HUES6 (cell line): ENCODE measurements at regions not wholly inside any gene's neighbourhood (a gene's known extent, or its start where the extent isn't known, plus 50 kb on each side); places are given as distances from the start of the nearest gene placed in this dataset.
"Not testable (repeated sequence)": the region's sequence is repeated elsewhere in the genome, so short reads cannot be mapped to it uniquely, and the experiment has no call there.

Source experiments
- H3K27ac ChIP-seq: 2 replicates; pipeline ENCODE4 v1.7.0; 2013; ENCODE audit warnings: low read depth, mild to moderate bottlenecking, low read length, inconsistent platforms
- H3K27me3 ChIP-seq: 2 replicates; pipeline ENCODE4 v1.6.1; 2013; ENCODE audit warnings: low read length; ENCODE audit not compliant: control insufficient read depth, insufficient read depth
- H3K36me3 ChIP-seq: 2 replicates; pipeline ENCODE4 v1.6.1; 2013; ENCODE audit warnings: low read length; ENCODE audit not compliant: control insufficient read depth, insufficient read depth
- H3K4me1 ChIP-seq: 2 replicates; pipeline ENCODE4 v1.6.1; 2013; ENCODE audit warnings: low read length; ENCODE audit not compliant: control insufficient read depth, insufficient read depth
- H3K4me3 ChIP-seq: 2 replicates; pipeline ENCODE4 v1.5.1; 2013; ENCODE audit warnings: low read depth, low read length
- H3K9ac ChIP-seq: one replicate; pipeline ENCODE4 v1.6.1; 2013; ENCODE audit warnings: mild to moderate bottlenecking, low read length
- H3K9me3 ChIP-seq: 2 replicates; pipeline ENCODE4 v1.6.1; 2013; ENCODE audit warnings: low read depth, low read length; ENCODE audit not compliant: control insufficient read depth, insufficient read depth

DNA sequence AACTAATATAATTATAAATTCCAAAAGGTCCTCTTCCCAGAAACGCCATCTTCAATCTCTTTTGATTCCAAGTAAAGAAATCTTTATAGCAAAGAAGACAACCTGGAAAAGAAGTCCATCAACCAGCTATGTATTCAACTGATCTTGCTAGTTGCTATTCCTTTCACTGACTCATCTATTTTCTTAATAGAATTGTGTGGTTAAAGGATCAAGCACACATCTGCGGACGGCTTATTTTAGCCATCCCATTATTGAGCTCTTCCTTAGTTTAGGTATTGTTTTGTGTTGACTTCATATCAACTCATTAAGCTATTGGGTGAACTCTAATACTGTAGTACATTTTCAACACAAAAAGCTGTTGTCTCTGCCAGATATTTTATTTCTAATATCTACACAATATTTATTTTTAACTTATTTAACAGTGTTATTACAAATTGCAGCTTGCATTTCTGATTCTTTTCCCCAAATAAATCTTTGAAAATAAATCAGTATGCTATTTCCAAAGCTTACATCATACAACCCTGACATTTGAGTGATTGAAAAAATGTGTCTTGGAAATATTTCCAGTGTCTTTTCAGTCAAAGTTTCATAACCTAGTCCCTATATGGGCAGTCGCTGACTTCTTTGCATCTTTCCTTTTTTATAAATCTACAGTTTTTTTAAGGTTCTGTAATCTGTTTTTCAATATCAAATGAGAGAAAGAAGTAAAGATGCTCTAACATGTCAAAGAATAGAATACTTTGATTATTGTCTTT, 158.8 kb upstream of the SPRY2 start:
- Histone ChIP-seq H3K9ac (no peak overlapping the region), H3K36me3 (no peaks in the 10 kb centered on the region), H3K4me3 (no peak overlapping the region), H3K27me3 (no peaks in the 10 kb centered on the region), H3K9me3 (no peaks in the 10 kb centered on the region), H3K4me1 (no peaks in the 10 kb centered on the region), H3K27ac (no peak overlapping the region)

DNA sequence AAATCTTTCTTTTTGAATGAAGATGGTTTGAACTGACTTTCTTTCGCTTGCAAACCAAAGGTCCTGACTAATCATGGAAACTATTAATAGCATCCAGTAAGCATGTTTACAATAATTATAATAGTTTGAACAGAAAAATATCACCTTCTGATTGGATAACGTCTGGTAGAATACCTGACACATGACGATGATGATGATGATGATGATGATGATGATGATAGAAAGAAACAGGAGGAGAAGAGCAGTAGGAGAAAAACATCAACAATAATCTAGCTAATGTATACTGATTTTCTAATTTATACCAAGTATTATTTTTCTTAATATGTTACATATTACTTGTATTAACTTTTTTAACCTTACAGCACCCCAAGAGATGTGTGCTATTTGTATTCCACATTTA, 157.5 kb upstream of the SPRY2 start:
- Histone ChIP-seq H3K36me3 (no peaks in the 10 kb centered on the region), H3K4me1 (no peaks in the 10 kb centered on the region), H3K27me3 (no peaks in the 10 kb centered on the region), H3K4me3 (no peak overlapping the region), H3K9me3 (no peaks in the 10 kb centered on the region), H3K27ac (no peak overlapping the region), H3K9ac (no peak overlapping the region)

DNA sequence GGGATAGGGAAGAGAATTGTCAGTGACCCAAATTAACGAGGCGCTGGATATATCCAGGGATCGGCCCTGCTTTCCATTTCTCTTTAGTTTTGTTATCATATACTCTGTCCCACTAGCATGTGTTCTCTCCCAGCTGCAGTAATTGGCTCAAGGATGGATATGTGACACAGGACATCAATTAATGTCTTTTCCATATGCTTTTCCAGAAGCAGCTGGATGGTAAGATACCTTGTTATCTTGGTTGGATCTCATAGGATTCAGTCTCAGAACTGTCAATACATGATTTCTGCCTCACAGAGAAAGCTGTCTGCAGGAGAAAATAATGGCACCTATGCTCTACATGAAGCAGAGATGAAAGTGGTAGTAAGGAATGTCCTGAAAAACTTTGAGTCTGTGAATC, 157.1 kb upstream of the SPRY2 start:
- Histone ChIP-seq H3K4me1 (no peaks in the 10 kb centered on the region), H3K9ac (no peak overlapping the region), H3K27me3 (no peaks in the 10 kb centered on the region), H3K9me3 (no peaks in the 10 kb centered on the region), H3K36me3 (no peaks in the 10 kb centered on the region), H3K4me3 (no peak overlapping the region), H3K27ac (no peak overlapping the region)

DNA sequence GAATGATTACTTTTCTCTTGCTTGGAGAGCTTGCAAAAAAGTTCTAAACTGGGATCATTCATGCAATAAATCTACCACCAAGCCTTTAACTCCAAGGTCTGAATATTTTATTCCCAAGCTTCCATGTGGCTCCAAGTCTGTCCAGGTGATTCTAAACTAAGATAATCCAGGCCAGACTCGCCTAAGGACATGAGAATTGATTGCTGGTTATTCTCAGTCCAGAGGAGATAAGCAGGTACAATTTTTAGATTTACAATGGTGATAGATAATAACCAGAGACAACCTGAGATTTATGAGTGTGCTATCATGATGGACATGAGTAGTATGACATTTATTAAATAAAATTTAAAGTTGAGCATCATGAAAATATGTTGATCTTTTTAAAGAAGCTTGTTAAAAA, 156.5 kb upstream of the SPRY2 start:
- Histone ChIP-seq H3K36me3 (no peaks in the 10 kb centered on the region), H3K9me3 (no peaks in the 10 kb centered on the region), H3K4me1 (no peaks in the 10 kb centered on the region), H3K9ac (no peak overlapping the region), H3K27me3 (no peaks in the 10 kb centered on the region), H3K4me3 (no peak overlapping the region), H3K27ac (no peak overlapping the region)

DNA sequence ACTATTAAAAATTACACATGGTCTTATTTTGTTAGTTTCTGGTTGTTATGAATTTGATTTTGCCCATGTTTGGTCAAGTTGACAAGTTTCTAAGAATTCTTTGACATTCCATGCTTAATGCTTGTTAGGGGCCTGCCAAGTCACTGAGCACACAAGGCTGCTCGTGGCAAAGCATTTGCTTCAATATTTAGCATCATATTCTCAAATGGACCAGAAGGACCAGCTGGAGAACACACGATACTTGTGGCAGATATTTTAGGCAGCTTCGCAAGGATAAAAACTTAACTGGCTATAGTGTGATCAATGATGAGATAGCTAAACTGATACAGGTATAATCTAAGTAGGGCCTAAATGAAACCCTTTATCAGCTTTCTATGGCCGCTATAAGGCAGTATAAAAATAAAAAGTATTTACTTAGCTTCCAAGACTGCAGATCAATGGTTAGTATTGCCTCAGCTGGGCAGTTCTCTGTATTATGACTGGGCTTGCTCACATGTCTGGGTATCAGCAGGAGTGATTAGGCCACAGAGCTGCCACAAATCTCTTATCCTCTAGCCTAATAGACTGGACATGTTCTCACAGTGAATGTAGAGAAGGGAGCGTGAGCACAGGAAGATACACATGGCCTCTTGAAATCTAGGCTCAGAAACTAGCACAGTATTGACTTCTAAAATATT, 155.9 kb upstream of the SPRY2 start:
- no peak overlapping the region for H3K9ac ChIP-seq
- H3K4me1 ChIP-seq = no peaks in the 10 kb centered on the region
- H3K36me3 ChIP-seq = no peaks in the 10 kb centered on the region
- H3K27me3 ChIP-seq = no peaks in the 10 kb centered on the region
- H3K9me3 ChIP-seq = no peaks in the 10 kb centered on the region
- H3K27ac ChIP-seq = no peak overlapping the region
- no peak overlapping the region for H3K4me3 ChIP-seq

DNA sequence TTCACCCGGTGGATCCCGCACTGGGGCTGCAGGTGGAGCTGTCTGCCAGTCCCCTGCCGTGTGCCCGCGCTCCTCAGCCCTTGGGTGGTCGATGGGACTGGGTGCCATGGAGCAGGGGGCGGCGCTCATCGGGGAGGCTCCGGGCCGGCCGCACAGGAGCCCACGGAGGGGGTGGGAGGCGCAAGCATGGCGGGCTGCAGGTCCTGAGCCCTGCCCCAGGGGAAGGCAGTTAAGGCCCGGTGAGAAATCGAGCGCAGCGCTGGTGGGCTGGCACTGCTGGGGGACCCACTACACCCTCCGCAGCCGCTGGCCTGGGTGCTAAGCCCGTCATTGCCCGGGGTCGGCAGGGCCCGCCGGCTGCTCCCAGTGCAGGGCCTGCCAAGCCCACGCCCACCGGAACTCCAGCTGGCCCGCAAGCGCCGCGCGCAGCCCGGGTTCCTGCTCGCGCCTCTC, 149.6 kb upstream of the SPRY2 start:
- not testable (repeated sequence) for H3K27me3 ChIP-seq, H3K4me3 ChIP-seq, H3K27ac ChIP-seq, H3K4me1 ChIP-seq, H3K9me3 ChIP-seq, H3K36me3 ChIP-seq, H3K9ac ChIP-seq

DNA sequence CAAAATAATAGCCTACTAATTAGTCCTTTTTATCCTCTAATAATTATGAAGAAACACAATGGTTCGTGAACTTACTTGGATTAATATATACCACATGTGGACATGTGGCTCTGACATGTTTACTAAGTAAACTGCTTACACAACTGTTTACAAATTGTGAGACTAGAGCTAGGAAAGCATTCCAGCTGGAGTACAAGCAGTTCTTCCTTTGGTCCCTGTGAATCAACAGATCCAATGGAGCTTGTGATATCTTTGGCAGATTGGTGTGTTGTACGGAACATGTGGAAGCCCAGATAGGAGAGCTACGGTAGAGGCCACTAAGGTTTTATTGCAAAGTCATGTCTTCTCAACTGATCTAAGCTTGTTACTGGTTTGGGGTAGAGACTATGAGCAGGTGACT, 145.5 kb upstream of the SPRY2 start:
- Histone ChIP-seq H3K4me1 (no peaks in the 10 kb centered on the region), H3K27ac (no peak overlapping the region), H3K9me3 (no peaks in the 10 kb centered on the region), H3K9ac (no peak overlapping the region), H3K4me3 (no peak overlapping the region), H3K27me3 (no peaks in the 10 kb centered on the region), H3K36me3 (no peaks in the 10 kb centered on the region)

DNA sequence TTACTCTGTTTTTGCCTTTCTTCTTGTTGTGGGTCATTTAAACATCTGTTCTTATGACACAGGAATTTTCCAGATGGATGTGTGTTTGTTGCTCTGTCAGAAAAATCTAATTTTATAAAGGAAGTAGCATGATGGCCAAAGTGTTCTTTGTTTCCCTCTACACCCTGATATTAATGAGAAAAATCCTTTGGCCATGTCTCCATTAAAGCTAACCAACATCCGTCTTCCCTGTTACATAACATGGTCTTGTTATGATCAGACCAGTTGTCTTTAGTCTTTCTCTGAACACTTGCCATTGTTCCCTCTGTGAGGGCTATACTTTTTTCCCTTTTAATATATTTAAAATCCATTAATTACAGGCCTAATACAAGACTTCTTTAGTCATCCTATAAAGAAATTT, 142.2 kb upstream of the SPRY2 start:
- Histone ChIP-seq H3K9ac (no peak overlapping the region), H3K9me3 (no peaks in the 10 kb centered on the region), H3K4me3 (no peak overlapping the region), H3K27me3 (no peaks in the 10 kb centered on the region), H3K27ac (no peak overlapping the region), H3K36me3 (no peaks in the 10 kb centered on the region), H3K4me1 (no peaks in the 10 kb centered on the region)

DNA sequence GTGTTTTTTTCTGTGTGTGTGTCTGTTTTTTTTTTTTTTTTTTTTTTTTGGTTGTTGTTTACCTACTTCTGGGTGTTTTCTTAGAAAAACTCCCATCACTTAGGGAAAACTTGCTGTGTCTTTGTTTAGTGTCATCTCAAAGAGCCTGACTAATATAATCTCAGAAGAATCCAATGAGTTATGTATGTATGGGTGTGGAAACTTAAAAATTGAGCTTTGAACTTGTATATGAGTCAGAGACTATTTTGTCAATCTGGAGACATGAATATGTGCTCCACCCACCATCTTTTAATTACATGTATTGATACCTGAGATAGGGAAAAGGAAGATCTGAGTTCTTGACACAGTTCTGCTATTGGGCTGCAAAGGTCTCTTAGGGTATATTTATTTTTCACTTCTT, 140.7 kb upstream of the SPRY2 start:
- no peaks in the 10 kb centered on the region for H3K9me3 ChIP-seq
- H3K27ac ChIP-seq = no peak overlapping the region
- H3K4me1 ChIP-seq = no peaks in the 10 kb centered on the region
- no peak overlapping the region for H3K9ac ChIP-seq
- no peaks in the 10 kb centered on the region for H3K27me3 ChIP-seq
- H3K36me3 ChIP-seq = no peaks in the 10 kb centered on the region
- no peak overlapping the region for H3K4me3 ChIP-seq

DNA sequence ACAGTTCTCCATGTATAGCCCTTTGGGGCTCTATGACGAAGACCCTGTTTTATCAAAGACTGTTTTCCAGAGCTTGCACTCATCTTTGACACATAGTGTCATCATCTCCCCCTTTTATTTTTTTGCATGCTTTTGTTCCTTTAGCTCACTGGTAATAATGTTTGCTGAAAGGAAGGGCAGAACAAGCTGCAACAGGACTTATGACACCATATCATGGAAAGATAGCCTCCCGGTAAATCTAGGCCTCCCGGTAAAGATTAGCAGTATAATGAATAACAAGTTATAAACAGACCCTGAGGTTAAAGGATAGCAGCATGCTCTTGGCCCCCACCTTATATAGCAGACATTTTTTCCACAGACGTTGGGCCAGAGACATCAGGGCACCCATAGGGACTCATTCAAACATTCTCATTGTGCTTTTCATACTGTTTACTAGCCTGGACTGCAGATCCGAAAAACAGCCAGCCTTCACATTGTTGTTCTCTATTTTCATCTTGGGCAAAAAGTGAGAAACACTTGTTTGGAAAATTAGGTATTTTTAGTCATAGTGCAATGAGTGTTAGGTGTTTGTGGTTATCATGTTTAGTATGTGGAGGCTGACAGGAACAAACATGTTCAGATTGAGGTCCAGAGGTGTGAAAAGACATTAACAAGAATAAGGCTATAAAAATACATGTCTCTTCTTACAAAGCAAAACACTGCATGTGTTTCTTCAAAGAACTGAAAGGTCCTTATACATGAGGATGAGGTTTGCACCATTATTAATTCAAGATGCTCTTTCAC, 136.9 kb upstream of the SPRY2 start:
- H3K36me3 ChIP-seq = no peaks in the 10 kb centered on the region
- no peak overlapping the region for H3K4me3 ChIP-seq
- H3K4me1 ChIP-seq = no peaks in the 10 kb centered on the region
- H3K9ac ChIP-seq = no peak overlapping the region
- no peaks in the 10 kb centered on the region for H3K27me3 ChIP-seq
- H3K9me3 ChIP-seq = no peaks in the 10 kb centered on the region
- no peak overlapping the region for H3K27ac ChIP-seq

DNA sequence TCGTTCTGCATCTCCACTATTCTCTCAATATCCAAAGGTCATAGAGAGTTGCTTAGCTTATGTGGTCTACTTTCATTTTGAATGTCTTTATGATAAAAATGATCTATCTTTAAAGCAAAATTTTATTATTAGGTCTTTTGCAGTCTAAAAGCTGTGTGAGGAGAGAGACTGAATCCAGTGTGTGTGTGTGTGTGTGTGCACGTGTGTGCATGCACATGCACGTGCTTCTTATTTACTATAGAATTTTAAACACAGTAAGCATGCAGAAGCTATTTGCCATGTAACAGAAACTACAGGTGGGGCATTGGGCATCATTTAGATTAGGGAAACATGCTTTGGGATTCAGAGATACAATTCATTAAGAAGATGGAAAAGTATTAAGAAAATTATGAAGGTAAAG, 136.0 kb upstream of the SPRY2 start:
- Histone ChIP-seq H3K9ac (no peak overlapping the region), H3K27ac (no peak overlapping the region), H3K27me3 (no peaks in the 10 kb centered on the region), H3K4me1 (no peaks in the 10 kb centered on the region), H3K9me3 (no peaks in the 10 kb centered on the region), H3K36me3 (no peaks in the 10 kb centered on the region), H3K4me3 (no peak overlapping the region)
